ENCODE measurements at regions not wholly inside any gene's neighbourhood (a gene's known extent, or its start where the extent isn't known, plus 50 kb on each side); places are given as distances from the start of the nearest gene placed in this dataset.

GRCh38 chr6:152918991-152919390 is 63.9 kb downstream of the FBXO5 start:
- Histone ChIP-seq H3K36me3 (no peaks in the 10 kb centered on the region), H3K27ac (no peak overlapping the region), H3K4me3 (no peak overlapping the region), H3K4me1 (no peaks in the 10 kb centered on the region), H3K9me3 (peaks cover 0 to 10% (median 5%) of the 10 kb centered on the region in 4 donors), H3K27me3 (peaks cover 0 to 9% (median 0%) of the 10 kb centered on the region in 3 donors)
- no peak for DNase-seq
- TF ChIP-seq CTCF (IDR thresholded peaks at IDR 0.05) = no peak
- intact Hi-C loops (cut with DNase I; ENCODE audit: low total_unique reads) = no loop called here
- 74 to 79% (median 78%) methylated on average over 3 of the region's 3 CpGs for WGBS, 5 donors

GRCh38 chr6:152920016-152920415 is 62.8 kb downstream of the FBXO5 start:
- H3K9me3 ChIP-seq = no peaks in the 10 kb centered on the region
- intact Hi-C loops (cut with DNase I; ENCODE audit: low total_unique reads) = no loop called here
- H3K4me3 ChIP-seq = no peak overlapping the region
- H3K27ac ChIP-seq = no peak overlapping the region
- H3K36me3 ChIP-seq = no peaks in the 10 kb centered on the region
- WGBS, 5 donors = 84 to 96% (median 86%) methylated on average over 3 of the region's 3 CpGs
- DNase-seq = no peak
- TF ChIP-seq POLR2A (IDR thresholded peaks at IDR 0.05) (no peak), POLR2AphosphoS5 (IDR thresholded peaks at IDR 0.05) (no peak), EP300 (IDR thresholded peaks at IDR 0.05) (no peak), CTCF (IDR thresholded peaks at IDR 0.05) (no peak)
- H3K4me1 ChIP-seq = no peaks in the 10 kb centered on the region
- peaks cover 0 to 4% (median 0%) of the 10 kb centered on the region in 3 donors for H3K27me3 ChIP-seq
